ENCODE measurements at regions not wholly inside any gene's neighbourhood (a gene's known extent, or its start where the extent isn't known, plus 50 kb on each side); places are given as distances from the start of the nearest gene placed in this dataset.
A peak's percentile ranks its signal among the peaks of the same experiment; 100 is the strongest.

DNA sequence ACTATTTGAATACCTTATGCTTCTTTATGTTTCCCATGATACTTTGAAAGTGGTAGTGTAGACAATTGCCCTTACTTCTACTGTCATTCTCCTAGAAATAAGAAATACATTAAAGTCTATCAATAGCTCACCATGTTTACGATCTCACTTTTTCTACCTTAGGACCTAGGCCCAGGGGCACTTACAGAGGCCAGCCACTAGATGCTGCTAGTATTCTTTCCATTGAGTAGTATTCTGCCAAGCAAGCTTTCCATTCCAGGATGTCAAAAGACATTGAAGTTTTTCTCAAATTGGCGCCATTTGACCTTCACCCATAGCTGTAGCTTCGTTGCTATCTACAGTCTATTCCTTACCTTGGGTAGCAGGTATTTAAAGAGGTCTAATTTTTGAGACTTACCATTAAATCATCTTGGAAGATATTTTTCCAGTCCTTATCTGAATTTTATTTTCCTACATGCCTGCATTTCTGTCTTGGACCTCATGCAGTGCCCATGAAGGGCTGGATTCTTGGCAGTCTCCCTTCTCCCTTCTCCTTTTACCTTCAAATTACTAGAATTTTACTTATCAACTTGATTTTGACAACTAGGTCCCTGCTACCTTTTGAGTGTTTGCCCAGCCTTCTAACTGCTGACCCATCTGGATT lies 246.0 kb upstream of the NUDT12 start:
- TF ChIP-seq EZH2phosphoT487 (IDR thresholded peaks at IDR 0.05; ENCODE audit: low read depth): no peak
- TF ChIP-seq, protein P1, sequence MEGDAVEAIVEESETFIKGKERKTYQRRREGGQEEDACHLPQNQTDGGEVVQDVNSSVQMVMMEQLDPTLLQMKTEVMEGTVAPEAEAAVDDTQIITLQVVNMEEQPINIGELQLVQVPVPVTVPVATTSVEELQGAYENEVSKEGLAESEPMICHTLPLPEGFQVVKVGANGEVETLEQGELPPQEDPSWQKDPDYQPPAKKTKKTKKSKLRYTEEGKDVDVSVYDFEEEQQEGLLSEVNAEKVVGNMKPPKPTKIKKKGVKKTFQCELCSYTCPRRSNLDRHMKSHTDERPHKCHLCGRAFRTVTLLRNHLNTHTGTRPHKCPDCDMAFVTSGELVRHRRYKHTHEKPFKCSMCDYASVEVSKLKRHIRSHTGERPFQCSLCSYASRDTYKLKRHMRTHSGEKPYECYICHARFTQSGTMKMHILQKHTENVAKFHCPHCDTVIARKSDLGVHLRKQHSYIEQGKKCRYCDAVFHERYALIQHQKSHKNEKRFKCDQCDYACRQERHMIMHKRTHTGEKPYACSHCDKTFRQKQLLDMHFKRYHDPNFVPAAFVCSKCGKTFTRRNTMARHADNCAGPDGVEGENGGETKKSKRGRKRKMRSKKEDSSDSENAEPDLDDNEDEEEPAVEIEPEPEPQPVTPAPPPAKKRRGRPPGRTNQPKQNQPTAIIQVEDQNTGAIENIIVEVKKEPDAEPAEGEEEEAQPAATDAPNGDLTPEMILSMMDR (IDR thresholded peaks at IDR 0.05; ENCODE audit: low read depth, low read length): peak; percentile 84
